ENCODE measurements at regions not wholly inside any gene's neighbourhood (a gene's known extent, or its start where the extent isn't known, plus 50 kb on each side); places are given as distances from the start of the nearest gene placed in this dataset.

GRCh38 chr11:116478669-116479668 lies 293.8 kb downstream of the BUD13 start:
- DNase-seq (ENCODE audit: low read depth in 2 of 3, low spot score in 2 of 3), result no peak

GRCh38 chr11:116478205-116478604 lies 294.6 kb downstream of the BUD13 start:
- DNase-seq (ENCODE audit: low read depth in 2 of 3, low spot score in 2 of 3), result no peak

GRCh38 chr11:116473790-116474346 lies 298.9 kb downstream of the BUD13 start:
- DNase-seq (ENCODE audit: low read depth in 2 of 3, low spot score in 2 of 3), result no peak

- no peak for DNase-seq (ENCODE audit: low read depth in 2 of 3, low spot score in 2 of 3)
Observed at GRCh38 chr11:116473206-116473769, 299.5 kb downstream of the BUD13 start.

- DNase-seq (ENCODE audit: low read depth in 2 of 3, low spot score in 2 of 3), result no peak
Observed at GRCh38 chr11:116472651-116473050, 300.1 kb downstream of the BUD13 start.

- DNase-seq (ENCODE audit: low read depth in 2 of 3, low spot score in 2 of 3), result no peak
Observed at GRCh38 chr11:116471608-116472256, 301.1 kb downstream of the BUD13 start.

- no peak for DNase-seq (ENCODE audit: low read depth in 2 of 3, low spot score in 2 of 3)
Observed at GRCh38 chr11:116468699-116469098, 304.1 kb downstream of the BUD13 start.

GRCh38 chr11:116467823-116468222 lies 305.0 kb downstream of the BUD13 start:
- DNase-seq (ENCODE audit: low read depth in 2 of 3, low spot score in 2 of 3), result no peak

GRCh38 chr11:116466801-116467200 lies 306.0 kb downstream of the BUD13 start:
- DNase-seq (ENCODE audit: low read depth in 2 of 3, low spot score in 2 of 3), result no peak

GRCh38 chr11:116466191-116466590 lies 306.6 kb downstream of the BUD13 start:
- no peak for DNase-seq (ENCODE audit: low read depth in 2 of 3, low spot score in 2 of 3)

GRCh38 chr11:116465056-116465455 lies 307.7 kb downstream of the BUD13 start:
- no peak for DNase-seq (ENCODE audit: low read depth in 2 of 3, low spot score in 2 of 3)

- no peak for DNase-seq (ENCODE audit: low read depth in 2 of 3, low spot score in 2 of 3)
Observed at GRCh38 chr11:116461789-116462188, 311.0 kb downstream of the BUD13 start.

GRCh38 chr11:116460156-116460920 lies 312.4 kb downstream of the BUD13 start:
- no peak for DNase-seq (ENCODE audit: low read depth in 2 of 3, low spot score in 2 of 3)

GRCh38 chr11:116459185-116460045 lies 313.4 kb downstream of the BUD13 start:
- DNase-seq (ENCODE audit: low read depth in 2 of 3, low spot score in 2 of 3), result no peak

GRCh38 chr11:116458546-116458945 lies 314.2 kb downstream of the BUD13 start:
- DNase-seq (ENCODE audit: low read depth in 2 of 3, low spot score in 2 of 3), result no peak

GRCh38 chr11:116457336-116458007 lies 315.3 kb downstream of the BUD13 start:
- no peak for DNase-seq (ENCODE audit: low read depth in 2 of 3, low spot score in 2 of 3)

- no peak for DNase-seq (ENCODE audit: low read depth in 2 of 3, low spot score in 2 of 3)
Observed at GRCh38 chr11:116454951-116455350, 317.8 kb downstream of the BUD13 start.

- DNase-seq (ENCODE audit: low read depth in 2 of 3, low spot score in 2 of 3), result no peak
Observed at GRCh38 chr11:116454020-116454645, 318.7 kb downstream of the BUD13 start.

- no peak for DNase-seq (ENCODE audit: low read depth in 2 of 3, low spot score in 2 of 3)
Observed at GRCh38 chr11:116452461-116452860, 320.3 kb downstream of the BUD13 start.

All from activated CD8-positive, alpha-beta memory T cell treated with anti-CD3 and anti-CD28 coated beads for 48 hours (primary cell).